ENCODE measurements at regions not wholly inside any gene's neighbourhood (a gene's known extent, or its start where the extent isn't known, plus 50 kb on each side); places are given as distances from the start of the nearest gene placed in this dataset.

- no peak overlapping the region for H3K4me3 Mint-ChIP-seq
- H3K4me1 Mint-ChIP-seq (ENCODE audit: low read depth), result no peaks in the 10 kb centered on the region
- no peak overlapping the region for H3K27ac ChIP-seq (ENCODE audit: low read depth in 1 of 2, low read length in 2 of 2)
- peaks cover 13% of the 10 kb centered on the region for H3K9me3 Mint-ChIP-seq
- H3K27me3 ChIP-seq (ENCODE audit: control insufficient read depth in 1 of 2, insufficient read depth in 2 of 2, low read length in 2 of 2), result no peaks in the 10 kb centered on the region
- DNase-seq (no peak), ATAC-seq (ENCODE audit: poor library complexity) (no peak)
- ChIA-PET CTCF (no interaction called here), POLR2A (no interaction called here)
- no peak overlapping the region for H3K27ac Mint-ChIP-seq
- H3K4me3 ChIP-seq (ENCODE audit: low read length), result no peak overlapping the region
- no peaks in the 10 kb centered on the region for H3K36me3 ChIP-seq (ENCODE audit: insufficient read depth, low read length)
- intact Hi-C loops (cut with DNase I, micrococcal nuclease), result no loop called here
- peaks cover 0 to 9% of the 10 kb centered on the region in 2 experiments for H3K9me3 ChIP-seq (ENCODE audit: control insufficient read depth in 1 of 2, insufficient read depth in 1 of 2, low read length in 2 of 2)
- H3K4me1 ChIP-seq (ENCODE audit: insufficient read depth, low read length), result no peaks in the 10 kb centered on the region
- TF ChIP-seq, protein P1, sequence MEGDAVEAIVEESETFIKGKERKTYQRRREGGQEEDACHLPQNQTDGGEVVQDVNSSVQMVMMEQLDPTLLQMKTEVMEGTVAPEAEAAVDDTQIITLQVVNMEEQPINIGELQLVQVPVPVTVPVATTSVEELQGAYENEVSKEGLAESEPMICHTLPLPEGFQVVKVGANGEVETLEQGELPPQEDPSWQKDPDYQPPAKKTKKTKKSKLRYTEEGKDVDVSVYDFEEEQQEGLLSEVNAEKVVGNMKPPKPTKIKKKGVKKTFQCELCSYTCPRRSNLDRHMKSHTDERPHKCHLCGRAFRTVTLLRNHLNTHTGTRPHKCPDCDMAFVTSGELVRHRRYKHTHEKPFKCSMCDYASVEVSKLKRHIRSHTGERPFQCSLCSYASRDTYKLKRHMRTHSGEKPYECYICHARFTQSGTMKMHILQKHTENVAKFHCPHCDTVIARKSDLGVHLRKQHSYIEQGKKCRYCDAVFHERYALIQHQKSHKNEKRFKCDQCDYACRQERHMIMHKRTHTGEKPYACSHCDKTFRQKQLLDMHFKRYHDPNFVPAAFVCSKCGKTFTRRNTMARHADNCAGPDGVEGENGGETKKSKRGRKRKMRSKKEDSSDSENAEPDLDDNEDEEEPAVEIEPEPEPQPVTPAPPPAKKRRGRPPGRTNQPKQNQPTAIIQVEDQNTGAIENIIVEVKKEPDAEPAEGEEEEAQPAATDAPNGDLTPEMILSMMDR (IDR thresholded peaks at IDR 0.05), result no peak
- no peaks in the 10 kb centered on the region for H3K36me3 Mint-ChIP-seq (ENCODE audit: low read depth)
- H3K27me3 Mint-ChIP-seq, result no peaks in the 10 kb centered on the region
Observed at GRCh38 chr11:29781268-29781667, 235.6 kb downstream of the KCNA4 start.

DNA sequence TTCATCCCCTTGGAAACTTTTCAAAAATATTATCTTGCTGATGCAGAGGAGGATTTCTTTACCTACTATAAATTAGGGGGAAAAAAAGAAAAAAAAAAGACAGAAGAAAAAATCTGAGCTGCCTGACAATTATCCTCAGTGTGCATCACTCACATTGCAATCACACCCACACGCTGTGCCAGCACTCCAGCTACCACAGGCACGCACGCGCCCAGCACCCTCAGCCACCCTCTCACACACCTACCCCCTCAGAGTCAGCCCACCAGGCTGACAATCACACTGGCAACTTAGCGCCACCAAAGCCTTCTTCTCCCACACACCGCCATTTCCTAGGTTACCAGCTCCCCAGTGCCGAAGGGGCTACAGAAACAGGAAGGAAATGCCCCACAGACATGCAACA lies 236.1 kb downstream of the KCNA4 start:
- intact Hi-C loops (cut with DNase I, micrococcal nuclease), result no loop called here
- Mint-ChIP-seq H3K27ac (no peak overlapping the region), H3K4me3 (no peak overlapping the region), H3K27me3 (no peaks in the 10 kb centered on the region), H3K4me1 (ENCODE audit: low read depth) (no peaks in the 10 kb centered on the region), H3K36me3 (ENCODE audit: low read depth) (no peaks in the 10 kb centered on the region), H3K9me3 (peaks cover 13% of the 10 kb centered on the region)
- ChIA-PET CTCF (no interaction called here), POLR2A (no interaction called here)
- Histone ChIP-seq H3K27me3 (ENCODE audit: control insufficient read depth in 1 of 2, insufficient read depth in 2 of 2, low read length in 2 of 2) (no peaks in the 10 kb centered on the region), H3K27ac (ENCODE audit: low read depth in 1 of 2, low read length in 2 of 2) (no peak overlapping the region), H3K4me3 (ENCODE audit: low read length) (no peak overlapping the region), H3K4me1 (ENCODE audit: insufficient read depth, low read length) (no peaks in the 10 kb centered on the region), H3K9me3 (ENCODE audit: control insufficient read depth in 1 of 2, insufficient read depth in 1 of 2, low read length in 2 of 2) (peaks cover 0 to 9% of the 10 kb centered on the region in 2 experiments), H3K36me3 (ENCODE audit: insufficient read depth, low read length) (no peaks in the 10 kb centered on the region)
- no peak for DNase-seq
- no peak for ATAC-seq (ENCODE audit: poor library complexity)
- TF ChIP-seq, protein P1 (IDR thresholded peaks at IDR 0.05), result no peak

- no peaks in the 10 kb centered on the region for H3K4me1 Mint-ChIP-seq (ENCODE audit: low read depth)
- H3K4me3 Mint-ChIP-seq, result no peak overlapping the region
- H3K27ac ChIP-seq (ENCODE audit: low read depth in 1 of 2, low read length in 2 of 2), result no peak overlapping the region
- no peak for DNase-seq
- H3K9me3 Mint-ChIP-seq, result peaks cover 8% of the 10 kb centered on the region
- CTCF ChIA-PET, result no interaction called here
- ATAC-seq (ENCODE audit: poor library complexity), result no peak
- no peaks in the 10 kb centered on the region for H3K36me3 Mint-ChIP-seq (ENCODE audit: low read depth)
- intact Hi-C loops (cut with DNase I, micrococcal nuclease), result no loop called here
- H3K4me3 ChIP-seq (ENCODE audit: low read length), result no peak overlapping the region
- POLR2A ChIA-PET, result no interaction called here
- H3K4me1 ChIP-seq (ENCODE audit: insufficient read depth, low read length), result no peaks in the 10 kb centered on the region
- TF ChIP-seq, protein P1 (IDR thresholded peaks at IDR 0.05), result no peak
- peaks cover 0 to 3% of the 10 kb centered on the region in 2 experiments for H3K9me3 ChIP-seq (ENCODE audit: control insufficient read depth in 1 of 2, insufficient read depth in 1 of 2, low read length in 2 of 2)
- H3K27me3 ChIP-seq (ENCODE audit: control insufficient read depth in 1 of 2, insufficient read depth in 2 of 2, low read length in 2 of 2), result no peaks in the 10 kb centered on the region
- no peaks in the 10 kb centered on the region for H3K36me3 ChIP-seq (ENCODE audit: insufficient read depth, low read length)
- H3K27ac Mint-ChIP-seq, result no peak overlapping the region
- no peaks in the 10 kb centered on the region for H3K27me3 Mint-ChIP-seq
Observed at GRCh38 chr11:29773656-29774264, 243.1 kb downstream of the KCNA4 start.

Data from CD4-positive, alpha-beta T cell (primary cell).